ENCODE measurements at regions not wholly inside any gene's neighbourhood (a gene's known extent, or its start where the extent isn't known, plus 50 kb on each side); places are given as distances from the start of the nearest gene placed in this dataset.
"Not testable (repeated sequence)": the region's sequence is repeated elsewhere in the genome, so short reads cannot be mapped to it uniquely, and the experiment has no call there.

- H3K4me3 ChIP-seq (ENCODE audit: low read depth, low read length), result no peak overlapping the region
Measured at GRCh38 chr11:69884751-69885150, 65.5 kb upstream of the FGF3 start.

GRCh38 chr11:69887330-69887729 lies 68.1 kb upstream of the FGF3 start:
- no peak overlapping the region for H3K4me3 ChIP-seq (ENCODE audit: low read depth, low read length)

GRCh38 chr11:69887841-69888427 lies 68.7 kb upstream of the FGF3 start:
- no peak overlapping the region for H3K4me3 ChIP-seq (ENCODE audit: low read depth, low read length)

GRCh38 chr11:69888483-69889181 lies 69.4 kb upstream of the FGF3 start:
- no peak overlapping the region for H3K4me3 ChIP-seq (ENCODE audit: low read depth, low read length)

GRCh38 chr11:69889400-69890318 lies 70.4 kb upstream of the FGF3 start:
- H3K4me3 ChIP-seq (ENCODE audit: low read depth, low read length), result no peak overlapping the region

GRCh38 chr11:69890476-69890875 lies 71.3 kb upstream of the FGF3 start:
- no peak overlapping the region for H3K4me3 ChIP-seq (ENCODE audit: low read depth, low read length)

GRCh38 chr11:69891421-69892236 lies 72.4 kb upstream of the FGF3 start:
- H3K4me3 ChIP-seq (ENCODE audit: low read depth, low read length), result no peak overlapping the region

- H3K4me3 ChIP-seq (ENCODE audit: low read depth, low read length), result no peak overlapping the region
Measured at GRCh38 chr11:69892237-69892985, 73.2 kb upstream of the FGF3 start.

- H3K4me3 ChIP-seq (ENCODE audit: low read depth, low read length), result no peak overlapping the region
Measured at GRCh38 chr11:69892986-69893555, 73.9 kb upstream of the FGF3 start.

- no peak overlapping the region for H3K4me3 ChIP-seq (ENCODE audit: low read depth, low read length)
Measured at GRCh38 chr11:69893631-69894030, 74.4 kb upstream of the FGF3 start.

- H3K4me3 ChIP-seq (ENCODE audit: low read depth, low read length), result no peak overlapping the region
Measured at GRCh38 chr11:69894181-69894611, 75.0 kb upstream of the FGF3 start.

GRCh38 chr11:69894648-69895047 lies 75.4 kb upstream of the FGF3 start:
- no peak overlapping the region for H3K4me3 ChIP-seq (ENCODE audit: low read depth, low read length)

GRCh38 chr11:69896250-69896649 lies 77.0 kb upstream of the FGF3 start:
- H3K4me3 ChIP-seq (ENCODE audit: low read depth, low read length), result no peak overlapping the region

GRCh38 chr11:69898123-69898522 lies 78.9 kb upstream of the FGF3 start:
- H3K4me3 ChIP-seq (ENCODE audit: low read depth, low read length), result no peak overlapping the region

GRCh38 chr11:69899957-69900821 lies 81.0 kb upstream of the FGF3 start:
- H3K4me3 ChIP-seq (ENCODE audit: low read depth, low read length), result no peak overlapping the region

- H3K4me3 ChIP-seq (ENCODE audit: low read depth, low read length), result not testable (repeated sequence)
Measured at GRCh38 chr11:69900822-69901302, 81.6 kb upstream of the FGF3 start.

GRCh38 chr11:69902337-69902736 lies 83.1 kb upstream of the FGF3 start:
- H3K4me3 ChIP-seq (ENCODE audit: low read depth, low read length), result no peak overlapping the region

GRCh38 chr11:69903211-69903610 lies 84.0 kb upstream of the FGF3 start:
- H3K4me3 ChIP-seq (ENCODE audit: low read depth, low read length), result no peak overlapping the region

Data from iPS-11a (cell line).